ENCODE measurements at regions not wholly inside any gene's neighbourhood (a gene's known extent, or its start where the extent isn't known, plus 50 kb on each side); places are given as distances from the start of the nearest gene placed in this dataset.
"Not testable (repeated sequence)": the region's sequence is repeated elsewhere in the genome, so short reads cannot be mapped to it uniquely, and the experiment has no call there.

- intact Hi-C loops (cut with micrococcal nuclease) = loop anchor here (2.0 to 5.0 kb wide), 3 partner anchors 20 to 100 kb away; no protein-coding TSS in a partner anchor
- peaks cover 10% of the 10 kb centered on the region for H3K4me1 Mint-ChIP-seq
- no peaks in the 10 kb centered on the region for H3K36me3 Mint-ChIP-seq (ENCODE audit: low read depth)
- H3K4me3 Mint-ChIP-seq = no peak overlapping the region
- H3K27me3 Mint-ChIP-seq = peaks cover 21% of the 10 kb centered on the region
- H3K9me3 Mint-ChIP-seq = no peaks in the 10 kb centered on the region
- DNase-seq = no peak
- H3K27ac Mint-ChIP-seq = no peak overlapping the region
These were observed 64.6 kb upstream of the LRP8 start for GRCh38 chr1:53392460-53392859.

GRCh38 chr1:53393325-53393792, 65.5 kb upstream of the LRP8 start:
- Mint-ChIP-seq H3K36me3 (ENCODE audit: low read depth) (no peaks in the 10 kb centered on the region), H3K4me3 (no peak overlapping the region), H3K4me1 (peaks cover 10% of the 10 kb centered on the region), H3K9me3 (no peaks in the 10 kb centered on the region), H3K27me3 (peaks cover 16% of the 10 kb centered on the region), H3K27ac (no peak overlapping the region)
- DNase-seq = peak; percentile 92
- intact Hi-C loops (cut with micrococcal nuclease) = loop anchor here (1.0 to 5.0 kb wide), 4 partner anchors 19 to 115 kb away; no protein-coding TSS in a partner anchor

GRCh38 chr1:53394306-53394705, 64.9 kb upstream of the DMRTB1 start:
- no peak for DNase-seq
- intact Hi-C loops (cut with micrococcal nuclease) = loop anchor here (5.0 kb wide), 1 partner anchor 102 kb away; no protein-coding TSS in a partner anchor
- Mint-ChIP-seq H3K4me3 (no peak overlapping the region), H3K36me3 (ENCODE audit: low read depth) (no peaks in the 10 kb centered on the region), H3K27ac (no peak overlapping the region), H3K9me3 (no peaks in the 10 kb centered on the region), H3K4me1 (peaks cover 10% of the 10 kb centered on the region), H3K27me3 (peaks cover 9% of the 10 kb centered on the region)

- Mint-ChIP-seq H3K36me3 (ENCODE audit: low read depth) (no peaks in the 10 kb centered on the region), H3K4me3 (no peak overlapping the region), H3K27me3 (peaks cover 10% of the 10 kb centered on the region), H3K9me3 (no peaks in the 10 kb centered on the region), H3K27ac (no peak overlapping the region), H3K4me1 (peaks cover 6% of the 10 kb centered on the region)
- DNase-seq = no peak
- intact Hi-C loops (cut with micrococcal nuclease) = no loop called here
These were observed 63.5 kb upstream of the DMRTB1 start for GRCh38 chr1:53395671-53396215.

- intact Hi-C loops (cut with micrococcal nuclease) = no loop called here
- Mint-ChIP-seq H3K4me3 (no peak overlapping the region), H3K36me3 (ENCODE audit: low read depth) (no peaks in the 10 kb centered on the region), H3K27me3 (peaks cover 15% of the 10 kb centered on the region), H3K9me3 (no peaks in the 10 kb centered on the region), H3K4me1 (peaks cover 6% of the 10 kb centered on the region), H3K27ac (no peak overlapping the region)
- no peak for DNase-seq
These were observed 62.5 kb upstream of the DMRTB1 start for GRCh38 chr1:53396573-53397268.

GRCh38 chr1:53398091-53398490, 61.1 kb upstream of the DMRTB1 start:
- Mint-ChIP-seq H3K4me3 (no peak overlapping the region), H3K27me3 (peaks cover 15% of the 10 kb centered on the region), H3K36me3 (ENCODE audit: low read depth) (no peaks in the 10 kb centered on the region), H3K27ac (no peak overlapping the region), H3K4me1 (peaks cover 6% of the 10 kb centered on the region), H3K9me3 (no peaks in the 10 kb centered on the region)
- no peak for DNase-seq
- intact Hi-C loops (cut with micrococcal nuclease) = no loop called here

- H3K27ac Mint-ChIP-seq = no peak overlapping the region
- DNase-seq = no peak
- intact Hi-C loops (cut with micrococcal nuclease) = no loop called here
- no peak overlapping the region for H3K4me3 Mint-ChIP-seq
- no peaks in the 10 kb centered on the region for H3K9me3 Mint-ChIP-seq
- H3K36me3 Mint-ChIP-seq (ENCODE audit: low read depth) = no peaks in the 10 kb centered on the region
- peaks cover 15% of the 10 kb centered on the region for H3K27me3 Mint-ChIP-seq
- H3K4me1 Mint-ChIP-seq = no peaks in the 10 kb centered on the region
These were observed 60.4 kb upstream of the DMRTB1 start for GRCh38 chr1:53398576-53399365.

- H3K9me3 Mint-ChIP-seq; H3K4me3 Mint-ChIP-seq; H3K27ac Mint-ChIP-seq; H3K36me3 Mint-ChIP-seq (ENCODE audit: low read depth); intact Hi-C loops (cut with micrococcal nuclease); DNase-seq; H3K4me1 Mint-ChIP-seq: not testable (repeated sequence)
- peaks cover 17% of the 10 kb centered on the region for H3K27me3 Mint-ChIP-seq
These were observed 59.6 kb upstream of the DMRTB1 start for GRCh38 chr1:53399370-53400133.

- H3K9me3 Mint-ChIP-seq = no peaks in the 10 kb centered on the region
- no peaks in the 10 kb centered on the region for H3K4me1 Mint-ChIP-seq
- H3K4me3 Mint-ChIP-seq = no peak overlapping the region
- no peak overlapping the region for H3K27ac Mint-ChIP-seq
- H3K27me3 Mint-ChIP-seq = peaks cover 11% of the 10 kb centered on the region
- no peaks in the 10 kb centered on the region for H3K36me3 Mint-ChIP-seq (ENCODE audit: low read depth)
- intact Hi-C loops (cut with micrococcal nuclease) = no loop called here
- no peak for DNase-seq
These were observed 58.2 kb upstream of the DMRTB1 start for GRCh38 chr1:53400761-53401674.

GRCh38 chr1:53401813-53402745, 57.1 kb upstream of the DMRTB1 start:
- H3K27ac Mint-ChIP-seq = no peak overlapping the region
- intact Hi-C loops (cut with micrococcal nuclease) = no loop called here
- no peaks in the 10 kb centered on the region for H3K9me3 Mint-ChIP-seq
- H3K4me3 Mint-ChIP-seq = no peak overlapping the region
- H3K36me3 Mint-ChIP-seq (ENCODE audit: low read depth) = no peaks in the 10 kb centered on the region
- no peaks in the 10 kb centered on the region for H3K4me1 Mint-ChIP-seq
- DNase-seq = no peak
- peaks cover 7% of the 10 kb centered on the region for H3K27me3 Mint-ChIP-seq

- intact Hi-C loops (cut with micrococcal nuclease) = no loop called here
- H3K4me1 Mint-ChIP-seq = peaks cover 2% of the 10 kb centered on the region
- no peaks in the 10 kb centered on the region for H3K9me3 Mint-ChIP-seq
- peaks cover 7% of the 10 kb centered on the region for H3K27me3 Mint-ChIP-seq
- no peak overlapping the region for H3K27ac Mint-ChIP-seq
- H3K36me3 Mint-ChIP-seq (ENCODE audit: low read depth) = no peaks in the 10 kb centered on the region
- no peak overlapping the region for H3K4me3 Mint-ChIP-seq
- no peak for DNase-seq
These were observed 56.1 kb upstream of the DMRTB1 start for GRCh38 chr1:53402891-53403655.

All from activated CD4-positive, alpha-beta T cell treated with anti-CD3 and anti-CD28 coated beads, Interleukin-2, amount 10 ng/mL, durations not matched to agents 24 days and 14 days (primary cell).